ENCODE measurements at regions not wholly inside any gene's neighbourhood (a gene's known extent, or its start where the extent isn't known, plus 50 kb on each side); places are given as distances from the start of the nearest gene placed in this dataset.

DNA sequence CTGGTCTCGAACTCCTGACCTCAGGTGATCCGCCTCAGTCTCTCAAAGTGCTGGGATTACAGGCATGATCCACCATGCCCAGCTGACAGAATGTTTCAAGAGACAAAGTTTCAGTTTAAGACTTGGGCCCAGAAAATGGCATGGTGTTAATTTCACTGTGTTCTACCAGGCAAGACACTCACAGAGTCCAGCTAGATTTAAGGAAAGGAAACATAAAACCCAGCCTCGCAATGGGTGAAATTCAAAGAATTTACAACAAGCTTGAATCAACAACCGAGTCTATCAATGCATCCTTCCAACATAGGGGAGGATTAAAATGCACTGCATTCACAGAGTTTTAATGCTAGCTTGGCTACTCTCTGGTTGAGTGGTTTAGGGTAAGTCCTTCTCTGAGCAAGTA is 764.0 kb downstream of the XPNPEP1 start:
- TF ChIP-seq, protein P1, sequence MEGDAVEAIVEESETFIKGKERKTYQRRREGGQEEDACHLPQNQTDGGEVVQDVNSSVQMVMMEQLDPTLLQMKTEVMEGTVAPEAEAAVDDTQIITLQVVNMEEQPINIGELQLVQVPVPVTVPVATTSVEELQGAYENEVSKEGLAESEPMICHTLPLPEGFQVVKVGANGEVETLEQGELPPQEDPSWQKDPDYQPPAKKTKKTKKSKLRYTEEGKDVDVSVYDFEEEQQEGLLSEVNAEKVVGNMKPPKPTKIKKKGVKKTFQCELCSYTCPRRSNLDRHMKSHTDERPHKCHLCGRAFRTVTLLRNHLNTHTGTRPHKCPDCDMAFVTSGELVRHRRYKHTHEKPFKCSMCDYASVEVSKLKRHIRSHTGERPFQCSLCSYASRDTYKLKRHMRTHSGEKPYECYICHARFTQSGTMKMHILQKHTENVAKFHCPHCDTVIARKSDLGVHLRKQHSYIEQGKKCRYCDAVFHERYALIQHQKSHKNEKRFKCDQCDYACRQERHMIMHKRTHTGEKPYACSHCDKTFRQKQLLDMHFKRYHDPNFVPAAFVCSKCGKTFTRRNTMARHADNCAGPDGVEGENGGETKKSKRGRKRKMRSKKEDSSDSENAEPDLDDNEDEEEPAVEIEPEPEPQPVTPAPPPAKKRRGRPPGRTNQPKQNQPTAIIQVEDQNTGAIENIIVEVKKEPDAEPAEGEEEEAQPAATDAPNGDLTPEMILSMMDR (IDR thresholded peaks at IDR 0.05), result no peak
- TF ChIP-seq POLR2A (IDR thresholded peaks at IDR 0.05), result no peak

All from heart left ventricle (tissue), 13 donors.